ENCODE measurements at regions not wholly inside any gene's neighbourhood (a gene's known extent, or its start where the extent isn't known, plus 50 kb on each side); places are given as distances from the start of the nearest gene placed in this dataset.

- TF ChIP-seq EZH2 (IDR thresholded peaks at IDR 0.05; ENCODE audit: low read depth) (no peak), CTCF (conservative IDR thresholded peaks at IDR 0.05) (no peak)
Measured at GRCh38 chr10:43904301-43904700, 255.6 kb upstream of the ZNF32 start.

Measured in PC-9 (cell line).